Calu3 (cell line): ENCODE measurements at regions not wholly inside any gene's neighbourhood (a gene's known extent, or its start where the extent isn't known, plus 50 kb on each side); places are given as distances from the start of the nearest gene placed in this dataset.

Experiments used
- BruUV-seq: library from RNA; stranded (reverse); fragments of 400-500 nt; replicated peaks from 2 replicates; lab custom pipeline; 2021; lab: Mats Ljungman, UMichigan
- CTCF ChIA-PET: fragments of 300-600 bp; sonication (Branson Sonifier 250); formaldehyde crosslinking; loops from one replicate; lab custom pipeline; 2022; ENCODE audit warnings: antibody characterized with exemption; lab: Charles Lee
- DNase-seq: peaks from one replicate; pipeline ENCODE4 v3.0.0; 2022
- H3K27ac Mint-ChIP-seq: one replicate; pipeline ENCODE4 v1.8.0; 2022; ENCODE audit warnings: mixed read lengths; ENCODE audit not compliant: unreplicated experiment
- H3K27me3 Mint-ChIP-seq: one replicate; pipeline ENCODE4 v1.8.0; 2022; ENCODE audit warnings: mixed read lengths; ENCODE audit not compliant: unreplicated experiment
- H3K36me3 Mint-ChIP-seq: one replicate; pipeline ENCODE4 v1.8.0; 2022; ENCODE audit warnings: mild to moderate bottlenecking, moderate library complexity, mixed read lengths; ENCODE audit not compliant: insufficient read depth, unreplicated experiment
- H3K4me1 Mint-ChIP-seq: one replicate; pipeline ENCODE4 v1.8.0; 2022; ENCODE audit warnings: mild to moderate bottlenecking, low read depth, mixed read lengths; ENCODE audit not compliant: unreplicated experiment
- H3K4me3 Mint-ChIP-seq: one replicate; pipeline ENCODE4 v1.8.0; 2022; ENCODE audit warnings: mild to moderate bottlenecking, low read depth, moderate library complexity, mixed read lengths; ENCODE audit not compliant: unreplicated experiment
- H3K9me3 Mint-ChIP-seq: one replicate; pipeline ENCODE4 v1.8.0; 2022; ENCODE audit warnings: low read depth, mixed read lengths; ENCODE audit not compliant: unreplicated experiment
- CTCF ChIP-seq: fragments of 200-600 bp; IDR thresholded peaks from one replicate; pipeline ENCODE4 v1.8.0; 2022; ENCODE audit warnings: antibody characterized with exemption; ENCODE audit not compliant: unreplicated experiment
- intact Hi-C: fragments of 100-400 bp; cut with micrococcal nuclease; formaldehyde crosslinking; loops from one replicate; pipeline ENCODE4 v1.10.0; 2022; ENCODE audit not compliant: unreplicated experiment

- Mint-ChIP-seq H3K4me1 (no peaks in the 10 kb centered on the region), H3K27ac (no peak overlapping the region), H3K4me3 (no peak overlapping the region), H3K36me3 (no peaks in the 10 kb centered on the region), H3K27me3 (peaks cover 50% of the 10 kb centered on the region), H3K9me3 (no peaks in the 10 kb centered on the region)
- TF ChIP-seq CTCF = no peak
- CTCF ChIA-PET = no interaction called here
- BruUV-seq = no TSS peak
- intact Hi-C loops = no loop called here
- DNase-seq = no peak
Measured at GRCh38 chr15:92291900-92292299, 101.8 kb upstream of the ST8SIA2 start.

- TF ChIP-seq CTCF = no peak
- intact Hi-C loops = no loop called here
- no peak overlapping the region for H3K27ac Mint-ChIP-seq
- no peaks in the 10 kb centered on the region for H3K36me3 Mint-ChIP-seq
- H3K4me3 Mint-ChIP-seq = no peak overlapping the region
- H3K4me1 Mint-ChIP-seq = no peaks in the 10 kb centered on the region
- peaks cover 65% of the 10 kb centered on the region for H3K27me3 Mint-ChIP-seq
- no peaks in the 10 kb centered on the region for H3K9me3 Mint-ChIP-seq
- CTCF ChIA-PET = interaction anchor here (0.6 kb wide), 1 partner anchor 378 kb away, joined by 3 read pairs; no protein-coding TSS in a partner anchor
- BruUV-seq = no TSS peak
- no peak for DNase-seq
Measured at GRCh38 chr15:92294759-92295158, 98.9 kb upstream of the ST8SIA2 start.

GRCh38 chr15:92304223-92304975, 89.3 kb upstream of the ST8SIA2 start:
- H3K27ac Mint-ChIP-seq = no peak overlapping the region
- H3K36me3 Mint-ChIP-seq = no peaks in the 10 kb centered on the region
- no peak for TF ChIP-seq CTCF
- intact Hi-C loops = no loop called here
- peaks cover 55% of the 10 kb centered on the region for H3K27me3 Mint-ChIP-seq
- CTCF ChIA-PET = no interaction called here
- H3K4me1 Mint-ChIP-seq = no peaks in the 10 kb centered on the region
- peaks cover 3% of the 10 kb centered on the region for H3K9me3 Mint-ChIP-seq
- H3K4me3 Mint-ChIP-seq = no peak overlapping the region
- no peak for DNase-seq
- BruUV-seq = no TSS peak

- Mint-ChIP-seq H3K9me3 (peaks cover 3% of the 10 kb centered on the region), H3K4me1 (no peaks in the 10 kb centered on the region), H3K27ac (no peak overlapping the region), H3K36me3 (no peaks in the 10 kb centered on the region), H3K27me3 (peaks cover 46% of the 10 kb centered on the region), H3K4me3 (no peak overlapping the region)
- DNase-seq = no peak
- no peak for TF ChIP-seq CTCF
- BruUV-seq = no TSS peak
- CTCF ChIA-PET = no interaction called here
- intact Hi-C loops = no loop called here
Measured at GRCh38 chr15:92305343-92305742, 88.3 kb upstream of the ST8SIA2 start.
